ENCODE measurements at regions not wholly inside any gene's neighbourhood (a gene's known extent, or its start where the extent isn't known, plus 50 kb on each side); places are given as distances from the start of the nearest gene placed in this dataset.

DNA sequence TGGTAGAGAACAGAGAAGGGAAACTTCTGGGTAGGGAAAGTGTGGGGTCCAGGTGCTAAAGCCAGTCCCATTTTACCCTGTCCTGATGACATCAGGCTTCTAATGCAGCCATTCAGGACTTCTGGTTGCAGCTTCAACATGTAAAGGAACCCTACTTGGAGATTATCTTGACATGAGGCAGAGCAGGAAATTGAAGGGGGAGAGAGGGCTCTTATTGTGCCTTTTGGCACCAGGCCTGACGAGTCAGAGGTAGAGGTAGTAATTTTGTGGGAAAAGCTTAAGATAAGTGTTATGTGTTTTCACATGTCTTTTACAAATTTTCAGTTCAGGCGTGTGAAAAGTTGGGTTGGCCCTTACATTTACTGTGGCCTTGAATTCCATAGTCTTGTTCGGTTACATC, 102.4 kb upstream of the APC start:
- no peaks in the 10 kb centered on the region for H3K4me1 Mint-ChIP-seq
- DNase-seq, result no peak
- H3K9me3 Mint-ChIP-seq, result no peaks in the 10 kb centered on the region
- no peaks in the 10 kb centered on the region for H3K36me3 Mint-ChIP-seq
- H3K27ac Mint-ChIP-seq, result no peak overlapping the region
- H3K27me3 Mint-ChIP-seq, result peaks cover 16% of the 10 kb centered on the region
- H3K4me3 Mint-ChIP-seq, result no peak overlapping the region
- CTCF ChIA-PET, result interaction anchor here (1.3 kb wide), 1 partner anchor 9 kb away, joined by 5 read pairs; no protein-coding TSS in a partner anchor

- Mint-ChIP-seq H3K4me3 (no peak overlapping the region), H3K36me3 (no peaks in the 10 kb centered on the region), H3K9me3 (no peaks in the 10 kb centered on the region), H3K27me3 (peaks cover 18% of the 10 kb centered on the region), H3K4me1 (no peaks in the 10 kb centered on the region), H3K27ac (no peak overlapping the region)
- CTCF ChIA-PET, result interaction anchor here (1.3 kb wide), 1 partner anchor 9 kb away, joined by 5 read pairs; no protein-coding TSS in a partner anchor
- DNase-seq, result no peak
These were observed 101.6 kb upstream of the APC start for GRCh38 chr5:112635771-112636731.

DNA sequence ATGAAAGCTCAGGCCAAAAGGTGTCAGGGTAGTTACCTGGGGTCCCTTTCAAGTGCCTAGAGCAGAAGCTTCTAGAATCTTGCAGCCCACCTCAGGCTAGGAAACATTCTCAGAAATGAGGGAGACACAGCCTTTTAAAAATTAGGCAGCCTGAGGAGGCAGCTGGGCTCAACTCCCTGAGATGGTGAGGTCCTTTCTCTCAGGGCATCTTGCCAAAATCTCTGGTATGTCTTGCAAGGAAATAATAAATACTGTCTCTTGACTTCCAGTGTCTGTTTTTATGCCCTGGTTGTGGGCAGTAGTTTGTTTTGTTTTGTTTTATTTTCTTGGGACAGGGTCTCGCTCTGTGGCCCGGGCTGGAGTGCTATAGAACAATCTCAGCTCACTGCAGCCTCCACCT, 100.9 kb upstream of the APC start:
- no peak overlapping the region for H3K4me3 Mint-ChIP-seq
- H3K9me3 Mint-ChIP-seq, result no peaks in the 10 kb centered on the region
- DNase-seq, result no peak
- H3K27me3 Mint-ChIP-seq, result peaks cover 17% of the 10 kb centered on the region
- CTCF ChIA-PET, result no interaction called here
- H3K4me1 Mint-ChIP-seq, result no peaks in the 10 kb centered on the region
- no peak overlapping the region for H3K27ac Mint-ChIP-seq
- H3K36me3 Mint-ChIP-seq, result no peaks in the 10 kb centered on the region

GRCh38 chr5:112637343-112637742, 100.3 kb upstream of the APC start:
- no peak overlapping the region for H3K27ac Mint-ChIP-seq
- H3K27me3 Mint-ChIP-seq, result peaks cover 13% of the 10 kb centered on the region
- CTCF ChIA-PET, result no interaction called here
- DNase-seq, result no peak
- no peaks in the 10 kb centered on the region for H3K9me3 Mint-ChIP-seq
- no peak overlapping the region for H3K4me3 Mint-ChIP-seq
- H3K4me1 Mint-ChIP-seq, result no peaks in the 10 kb centered on the region
- H3K36me3 Mint-ChIP-seq, result no peaks in the 10 kb centered on the region

DNA sequence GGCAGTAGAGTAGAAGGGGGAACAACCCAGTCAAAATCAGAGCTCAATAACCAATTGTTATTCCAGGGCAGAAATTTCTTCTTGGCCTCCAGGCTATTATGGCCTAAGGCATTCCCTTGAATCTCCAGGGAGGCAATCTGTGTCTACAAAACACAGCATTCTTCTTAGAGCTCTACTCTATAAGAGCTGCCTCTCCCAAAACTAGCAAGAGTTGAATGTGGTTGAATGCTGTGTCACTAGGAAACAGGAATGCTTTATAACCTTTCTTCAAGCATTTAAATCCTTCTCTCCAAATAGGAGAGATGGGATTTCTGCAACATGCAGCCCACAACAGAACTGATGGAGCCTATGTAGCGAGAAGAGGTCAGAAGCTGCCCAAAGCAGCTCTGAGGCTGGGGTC, 97.1 kb upstream of the APC start:
- Mint-ChIP-seq H3K36me3 (no peaks in the 10 kb centered on the region), H3K4me3 (no peak overlapping the region), H3K27me3 (peaks cover 26% of the 10 kb centered on the region), H3K9me3 (no peaks in the 10 kb centered on the region), H3K27ac (no peak overlapping the region), H3K4me1 (no peaks in the 10 kb centered on the region)
- CTCF ChIA-PET, result no interaction called here
- DNase-seq, result no peak

GRCh38 chr5:112641515-112642110, 96.1 kb upstream of the APC start:
- H3K4me3 Mint-ChIP-seq, result no peak overlapping the region
- DNase-seq, result no peak
- H3K4me1 Mint-ChIP-seq, result no peaks in the 10 kb centered on the region
- no peak overlapping the region for H3K27ac Mint-ChIP-seq
- H3K27me3 Mint-ChIP-seq, result peaks cover 26% of the 10 kb centered on the region
- H3K9me3 Mint-ChIP-seq, result no peaks in the 10 kb centered on the region
- CTCF ChIA-PET, result no interaction called here
- H3K36me3 Mint-ChIP-seq, result no peaks in the 10 kb centered on the region

- Mint-ChIP-seq H3K9me3 (no peaks in the 10 kb centered on the region), H3K27me3 (peaks cover 31% of the 10 kb centered on the region), H3K4me1 (no peaks in the 10 kb centered on the region), H3K36me3 (no peaks in the 10 kb centered on the region), H3K4me3 (no peak overlapping the region), H3K27ac (no peak overlapping the region)
- DNase-seq, result no peak
- CTCF ChIA-PET, result no interaction called here
These were observed 94.8 kb upstream of the APC start for GRCh38 chr5:112642885-112643284.

DNA sequence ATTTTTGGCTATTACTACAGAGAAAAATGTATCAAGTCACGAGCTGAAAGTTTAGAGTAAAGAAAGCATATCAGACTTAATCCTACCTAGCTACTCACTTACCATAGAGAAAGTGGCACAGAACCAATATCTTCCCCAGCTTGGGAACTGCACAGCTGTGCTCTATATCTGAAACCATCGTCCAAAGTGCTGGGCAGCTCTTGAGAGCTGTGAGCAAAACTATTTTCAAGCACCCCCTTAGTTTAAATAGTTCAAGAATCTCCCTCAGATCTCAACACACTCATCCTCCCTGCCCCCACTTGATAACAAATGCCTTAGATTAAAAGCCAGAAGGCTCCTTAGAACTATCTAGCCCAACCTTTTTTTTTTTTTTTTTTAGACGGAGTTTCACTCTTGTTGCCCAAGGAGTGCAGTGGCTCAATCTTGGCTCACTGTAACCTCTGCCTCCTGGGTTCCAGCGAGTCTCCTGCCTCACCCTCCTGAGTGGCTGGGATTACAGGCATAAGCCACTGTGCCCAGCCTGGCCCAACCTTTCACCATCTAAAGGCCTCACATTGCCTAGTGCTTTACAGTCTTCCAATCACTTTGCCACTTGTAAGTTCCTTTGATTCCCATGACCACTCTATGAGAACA, 94.2 kb upstream of the APC start:
- no peak overlapping the region for H3K4me3 Mint-ChIP-seq
- DNase-seq, result no peak
- no peaks in the 10 kb centered on the region for H3K9me3 Mint-ChIP-seq
- CTCF ChIA-PET, result no interaction called here
- H3K4me1 Mint-ChIP-seq, result no peaks in the 10 kb centered on the region
- H3K27me3 Mint-ChIP-seq, result peaks cover 31% of the 10 kb centered on the region
- no peak overlapping the region for H3K27ac Mint-ChIP-seq
- H3K36me3 Mint-ChIP-seq, result no peaks in the 10 kb centered on the region

DNA sequence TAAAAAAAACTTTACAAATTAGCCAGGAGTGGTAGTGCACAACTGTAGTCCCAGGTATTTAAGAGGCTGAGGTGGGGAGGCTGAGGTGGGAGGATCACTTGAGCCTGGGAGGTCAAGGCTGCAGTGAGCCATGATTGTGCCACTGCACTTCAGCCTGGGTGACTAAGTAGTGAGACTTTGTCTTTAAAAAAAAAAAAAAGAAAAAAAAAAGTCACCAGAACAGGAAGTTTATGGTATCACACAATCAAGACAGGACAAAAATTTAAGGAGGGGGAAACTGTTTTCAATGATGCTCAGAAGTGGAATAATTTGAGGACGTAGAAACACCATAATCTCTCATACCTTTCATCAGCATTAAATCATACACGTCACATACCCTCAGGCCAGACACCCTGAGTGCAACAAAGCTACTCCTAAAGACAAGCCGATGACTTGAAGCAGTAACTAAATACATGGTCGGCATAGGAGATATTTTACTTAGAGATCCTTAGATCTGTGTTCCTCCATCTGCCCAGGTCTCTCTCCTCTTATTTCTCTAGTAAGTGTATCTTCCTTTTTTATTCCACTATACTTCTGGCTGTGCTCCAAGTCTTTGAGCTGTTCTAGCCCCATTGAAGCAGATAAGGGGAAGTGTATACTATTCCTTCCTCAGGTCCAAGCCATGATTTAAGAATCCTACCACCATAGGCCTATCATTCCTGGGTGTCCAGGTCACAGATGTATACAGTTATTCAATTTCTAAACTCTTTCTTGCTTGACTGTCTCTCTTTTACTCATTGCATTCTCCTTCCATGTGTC, 91.3 kb upstream of the APC start:
- H3K4me3 Mint-ChIP-seq, result no peak overlapping the region
- CTCF ChIA-PET, result interaction anchor here (1.4 kb wide), 1 partner anchor 111 kb away, joined by 3 read pairs; no protein-coding TSS in a partner anchor
- DNase-seq, result no peak
- H3K4me1 Mint-ChIP-seq, result no peaks in the 10 kb centered on the region
- H3K9me3 Mint-ChIP-seq, result no peaks in the 10 kb centered on the region
- no peak overlapping the region for H3K27ac Mint-ChIP-seq
- H3K36me3 Mint-ChIP-seq, result no peaks in the 10 kb centered on the region
- H3K27me3 Mint-ChIP-seq, result peaks cover 28% of the 10 kb centered on the region

- H3K36me3 Mint-ChIP-seq, result no peaks in the 10 kb centered on the region
- no peaks in the 10 kb centered on the region for H3K4me1 Mint-ChIP-seq
- no peak for DNase-seq
- H3K9me3 Mint-ChIP-seq, result no peaks in the 10 kb centered on the region
- no peak overlapping the region for H3K27ac Mint-ChIP-seq
- CTCF ChIA-PET, result interaction anchor here (1.4 kb wide), 1 partner anchor 110 kb away, joined by 3 read pairs; no protein-coding TSS in a partner anchor
- peaks cover 28% of the 10 kb centered on the region for H3K27me3 Mint-ChIP-seq
- no peak overlapping the region for H3K4me3 Mint-ChIP-seq
These were observed 90.3 kb upstream of the APC start for GRCh38 chr5:112647428-112647827.

DNA sequence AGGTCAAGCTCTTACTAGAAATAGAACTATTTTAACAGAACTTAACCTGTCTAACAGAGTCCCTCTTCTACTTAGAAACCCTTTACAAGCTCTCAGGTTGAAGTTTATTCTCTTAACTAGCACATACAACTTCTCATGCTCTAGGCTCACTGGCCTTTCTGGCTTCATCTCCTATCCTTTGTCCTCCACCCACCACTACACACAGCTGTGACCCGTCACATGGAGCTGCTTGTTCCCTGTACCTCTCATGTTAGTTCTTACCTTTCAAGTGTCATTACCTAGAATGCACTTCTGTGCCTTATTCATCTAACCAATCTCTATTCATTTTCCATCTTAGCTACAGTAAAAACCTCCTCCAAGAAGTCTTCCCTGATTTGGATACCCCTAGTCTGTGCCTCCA, 89.4 kb upstream of the APC start:
- Mint-ChIP-seq H3K36me3 (no peaks in the 10 kb centered on the region), H3K9me3 (no peaks in the 10 kb centered on the region), H3K4me3 (no peak overlapping the region), H3K27me3 (peaks cover 29% of the 10 kb centered on the region), H3K4me1 (no peaks in the 10 kb centered on the region), H3K27ac (no peak overlapping the region)
- DNase-seq, result no peak
- CTCF ChIA-PET, result no interaction called here

DNA sequence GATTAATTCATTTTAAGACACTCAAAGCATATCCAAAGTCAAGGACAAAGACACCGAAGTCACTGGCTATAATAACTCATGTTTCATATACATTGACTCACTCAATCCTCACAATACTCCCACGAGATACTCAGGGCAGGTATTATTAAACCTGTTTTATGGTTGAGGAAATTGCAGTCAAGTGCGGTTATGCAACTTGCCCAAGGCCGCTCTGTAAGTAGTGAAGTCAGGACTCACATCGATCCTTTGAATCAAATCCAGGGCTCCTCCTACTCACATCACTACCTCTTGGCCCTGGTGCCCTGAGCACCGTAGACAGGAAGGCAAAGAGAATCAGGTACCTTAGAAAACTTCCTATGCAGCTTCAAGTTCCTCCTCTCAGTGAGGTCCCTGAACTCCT, 87.8 kb upstream of the APC start:
- H3K36me3 Mint-ChIP-seq, result no peaks in the 10 kb centered on the region
- DNase-seq, result no peak
- H3K9me3 Mint-ChIP-seq, result no peaks in the 10 kb centered on the region
- CTCF ChIA-PET, result interaction anchor here (0.7 kb wide), 1 partner anchor 434 kb away, joined by 3 read pairs; no protein-coding TSS in a partner anchor
- peaks cover 27% of the 10 kb centered on the region for H3K27me3 Mint-ChIP-seq
- no peak overlapping the region for H3K4me3 Mint-ChIP-seq
- H3K4me1 Mint-ChIP-seq, result no peaks in the 10 kb centered on the region
- H3K27ac Mint-ChIP-seq, result no peak overlapping the region

DNA sequence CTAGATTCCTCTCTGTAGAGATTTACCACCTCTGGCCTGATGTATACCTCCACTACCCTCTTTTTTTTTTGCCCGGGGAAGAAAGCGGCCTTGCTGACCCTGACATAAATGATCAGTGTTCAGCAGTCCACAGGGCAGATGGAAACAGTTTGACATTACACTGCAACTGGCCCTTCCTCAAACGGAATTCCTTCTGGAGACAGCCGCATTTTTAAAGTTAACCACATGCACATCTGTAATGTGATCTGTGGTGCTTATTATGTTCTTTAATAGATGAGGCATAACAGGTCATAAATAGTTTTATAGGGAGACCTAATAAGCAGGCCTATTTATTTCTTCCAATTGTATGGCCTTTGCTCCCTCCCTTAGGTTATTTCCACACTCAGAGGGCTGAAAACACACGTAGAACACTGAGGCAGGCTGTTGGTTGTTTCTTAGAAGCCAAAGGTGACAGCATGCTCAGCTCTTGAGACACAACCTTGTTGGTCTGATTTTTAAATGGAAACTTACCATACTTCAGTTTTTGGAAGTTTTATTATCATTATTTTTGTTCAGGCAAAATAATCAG, 84.0 kb upstream of the APC start:
- H3K36me3 Mint-ChIP-seq, result no peaks in the 10 kb centered on the region
- DNase-seq, result no peak
- no peak overlapping the region for H3K4me3 Mint-ChIP-seq
- no peaks in the 10 kb centered on the region for H3K4me1 Mint-ChIP-seq
- H3K27me3 Mint-ChIP-seq, result peaks cover 18% of the 10 kb centered on the region
- no peaks in the 10 kb centered on the region for H3K9me3 Mint-ChIP-seq
- CTCF ChIA-PET, result no interaction called here
- H3K27ac Mint-ChIP-seq, result no peak overlapping the region

DNA sequence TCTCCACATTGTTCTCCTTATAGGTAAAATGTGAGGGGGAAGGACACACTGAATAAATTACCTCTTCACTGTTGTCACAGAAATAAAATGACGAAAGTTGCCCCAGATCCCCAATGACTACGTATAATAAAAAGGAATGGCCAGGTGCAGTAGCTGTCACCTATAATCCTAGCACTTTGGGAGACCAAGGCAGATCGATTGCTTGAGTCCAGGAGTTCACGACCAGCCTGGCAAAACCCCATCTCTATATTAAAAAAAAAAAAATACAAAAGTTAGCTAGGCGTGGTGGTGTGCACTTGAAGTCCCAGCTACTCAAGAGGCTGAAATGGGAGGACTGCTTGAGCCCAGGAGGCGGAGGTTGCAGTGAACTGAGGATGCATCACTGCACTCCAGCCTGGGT, 82.2 kb upstream of the APC start:
- Mint-ChIP-seq H3K36me3 (no peaks in the 10 kb centered on the region), H3K9me3 (peaks cover 2% of the 10 kb centered on the region), H3K27ac (no peak overlapping the region), H3K27me3 (peaks cover 17% of the 10 kb centered on the region), H3K4me3 (no peak overlapping the region), H3K4me1 (no peaks in the 10 kb centered on the region)
- DNase-seq, result no peak
- CTCF ChIA-PET, result no interaction called here

Data from activated naive CD4-positive, alpha-beta T cell treated with anti-CD3 and anti-CD28 coated beads, Interleukin-2, amount 10 ng/mL, durations not matched to agents 7 days and 5 days (primary cell).